ENCODE measurements at regions not wholly inside any gene's neighbourhood (a gene's known extent, or its start where the extent isn't known, plus 50 kb on each side); places are given as distances from the start of the nearest gene placed in this dataset.

GRCh38 chr2:17255071-17255470 lies 263.2 kb downstream of the RAD51AP2 start:
- TF ChIP-seq EZH2 (IDR thresholded peaks at IDR 0.05; ENCODE audit: borderline replicate concordance) = no peak
- TF ChIP-seq, protein P1, sequence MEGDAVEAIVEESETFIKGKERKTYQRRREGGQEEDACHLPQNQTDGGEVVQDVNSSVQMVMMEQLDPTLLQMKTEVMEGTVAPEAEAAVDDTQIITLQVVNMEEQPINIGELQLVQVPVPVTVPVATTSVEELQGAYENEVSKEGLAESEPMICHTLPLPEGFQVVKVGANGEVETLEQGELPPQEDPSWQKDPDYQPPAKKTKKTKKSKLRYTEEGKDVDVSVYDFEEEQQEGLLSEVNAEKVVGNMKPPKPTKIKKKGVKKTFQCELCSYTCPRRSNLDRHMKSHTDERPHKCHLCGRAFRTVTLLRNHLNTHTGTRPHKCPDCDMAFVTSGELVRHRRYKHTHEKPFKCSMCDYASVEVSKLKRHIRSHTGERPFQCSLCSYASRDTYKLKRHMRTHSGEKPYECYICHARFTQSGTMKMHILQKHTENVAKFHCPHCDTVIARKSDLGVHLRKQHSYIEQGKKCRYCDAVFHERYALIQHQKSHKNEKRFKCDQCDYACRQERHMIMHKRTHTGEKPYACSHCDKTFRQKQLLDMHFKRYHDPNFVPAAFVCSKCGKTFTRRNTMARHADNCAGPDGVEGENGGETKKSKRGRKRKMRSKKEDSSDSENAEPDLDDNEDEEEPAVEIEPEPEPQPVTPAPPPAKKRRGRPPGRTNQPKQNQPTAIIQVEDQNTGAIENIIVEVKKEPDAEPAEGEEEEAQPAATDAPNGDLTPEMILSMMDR (IDR thresholded peaks at IDR 0.05; ENCODE audit: poor library complexity) = no peak
- TF ChIP-seq EZH2phosphoT487 (IDR thresholded peaks at IDR 0.05; ENCODE audit: low read depth, severe bottlenecking, unreplicated experiment) = no peak
- Histone ChIP-seq H3K27me3 (no peaks in the 10 kb centered on the region), H3K27ac (no peak overlapping the region), H3K4me1 (ENCODE audit: insufficient read depth) (no peaks in the 10 kb centered on the region), H3K4me2 (no peak overlapping the region), H3K9me2 (replicated peaks; ENCODE audit: insufficient read depth) (no peaks in the 10 kb centered on the region), H3K79me2 (no peaks in the 10 kb centered on the region), H3K36me3 (replicated peaks; ENCODE audit: insufficient read depth, low read depth) (no peaks in the 10 kb centered on the region), H2AFZ (no peak overlapping the region), H4K20me1 (ENCODE audit: insufficient read depth, poor library complexity, severe bottlenecking) (no peaks in the 10 kb centered on the region), H3K9me3 (ENCODE audit: low read depth) (no peaks in the 10 kb centered on the region), H3K4me3 (no peak overlapping the region)
- no peak for DNase-seq (ENCODE audit: low spot score)
- WGBS (ENCODE audit: low lambda C conversion rate, missing lambda C conversion rate) = 70% methylated on average over 2 of the region's 2 CpGs

- Histone ChIP-seq H3K4me3 (no peak overlapping the region), H3K4me1 (ENCODE audit: insufficient read depth) (no peaks in the 10 kb centered on the region), H2AFZ (no peak overlapping the region), H3K79me2 (no peaks in the 10 kb centered on the region), H3K9me2 (replicated peaks; ENCODE audit: insufficient read depth) (no peaks in the 10 kb centered on the region), H3K9me3 (ENCODE audit: low read depth) (no peaks in the 10 kb centered on the region), H3K4me2 (no peak overlapping the region), H3K27ac (no peak overlapping the region), H3K36me3 (replicated peaks; ENCODE audit: insufficient read depth, low read depth) (no peaks in the 10 kb centered on the region), H3K27me3 (no peaks in the 10 kb centered on the region), H4K20me1 (ENCODE audit: insufficient read depth, poor library complexity, severe bottlenecking) (no peaks in the 10 kb centered on the region)
- TF ChIP-seq EZH2 (IDR thresholded peaks at IDR 0.05; ENCODE audit: borderline replicate concordance) (no peak), EZH2phosphoT487 (IDR thresholded peaks at IDR 0.05; ENCODE audit: low read depth, severe bottlenecking, unreplicated experiment) (no peak)
- TF ChIP-seq, protein P1 (IDR thresholded peaks at IDR 0.05; ENCODE audit: poor library complexity) = no peak
- DNase-seq (ENCODE audit: low spot score) = no peak
- 96% methylated on average over 2 of the region's 2 CpGs for WGBS (ENCODE audit: low lambda C conversion rate, missing lambda C conversion rate)
Measured at GRCh38 chr2:17254421-17254820, 263.8 kb downstream of the RAD51AP2 start.

- Histone ChIP-seq H3K4me1 (ENCODE audit: insufficient read depth) (no peaks in the 10 kb centered on the region), H3K9me3 (ENCODE audit: low read depth) (no peaks in the 10 kb centered on the region), H3K27ac (no peak overlapping the region), H3K9me2 (replicated peaks; ENCODE audit: insufficient read depth) (no peaks in the 10 kb centered on the region), H3K4me3 (no peak overlapping the region), H3K79me2 (no peaks in the 10 kb centered on the region), H3K4me2 (no peak overlapping the region), H3K36me3 (replicated peaks; ENCODE audit: insufficient read depth, low read depth) (no peaks in the 10 kb centered on the region), H4K20me1 (ENCODE audit: insufficient read depth, poor library complexity, severe bottlenecking) (no peaks in the 10 kb centered on the region), H3K27me3 (no peaks in the 10 kb centered on the region), H2AFZ (no peak overlapping the region)
- WGBS (ENCODE audit: low lambda C conversion rate, missing lambda C conversion rate) = 80% methylated on average over 4 of the region's 4 CpGs
- no peak for DNase-seq (ENCODE audit: low spot score)
- TF ChIP-seq EZH2phosphoT487 (IDR thresholded peaks at IDR 0.05; ENCODE audit: low read depth, severe bottlenecking, unreplicated experiment) (no peak), EZH2 (IDR thresholded peaks at IDR 0.05; ENCODE audit: borderline replicate concordance) (no peak)
- TF ChIP-seq, protein P1 (IDR thresholded peaks at IDR 0.05; ENCODE audit: poor library complexity) = no peak
Measured at GRCh38 chr2:17252258-17252657, 266.0 kb downstream of the RAD51AP2 start.

DNA sequence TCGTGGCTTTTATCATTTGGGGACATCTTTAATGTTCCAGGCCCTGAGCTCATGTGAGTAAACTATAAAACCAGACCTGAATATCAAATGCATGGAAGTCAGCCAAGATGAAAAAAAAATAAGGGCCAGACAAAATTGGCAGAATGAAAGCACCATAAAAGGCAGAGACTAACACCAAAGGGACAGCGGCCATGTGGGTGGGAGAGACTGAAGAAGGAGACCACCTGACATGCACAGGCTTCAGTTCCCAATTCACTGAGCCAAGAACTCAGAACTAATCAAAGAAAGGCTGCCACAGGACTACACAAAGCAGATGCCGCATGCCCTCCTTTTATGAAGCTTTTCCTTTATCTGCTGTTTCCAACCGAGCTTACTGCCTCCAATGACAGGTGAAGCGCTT lies 267.1 kb downstream of the RAD51AP2 start:
- no peaks in the 10 kb centered on the region for H3K36me3 ChIP-seq (replicated peaks; ENCODE audit: insufficient read depth, low read depth)
- H3K27ac ChIP-seq = no peak overlapping the region
- H3K9me2 ChIP-seq (replicated peaks; ENCODE audit: insufficient read depth) = no peaks in the 10 kb centered on the region
- WGBS (ENCODE audit: low lambda C conversion rate, missing lambda C conversion rate) = 80% methylated on average over 5 of the region's 5 CpGs
- no peak overlapping the region for H3K4me2 ChIP-seq
- TF ChIP-seq EZH2phosphoT487 (IDR thresholded peaks at IDR 0.05; ENCODE audit: low read depth, severe bottlenecking, unreplicated experiment) = no peak
- no peak for TF ChIP-seq EZH2 (IDR thresholded peaks at IDR 0.05; ENCODE audit: borderline replicate concordance)
- TF ChIP-seq, protein P1 (IDR thresholded peaks at IDR 0.05; ENCODE audit: poor library complexity) = no peak
- H3K4me3 ChIP-seq = no peak overlapping the region
- DNase-seq (ENCODE audit: low spot score) = no peak
- no peaks in the 10 kb centered on the region for H3K9me3 ChIP-seq (ENCODE audit: low read depth)
- H4K20me1 ChIP-seq (ENCODE audit: insufficient read depth, poor library complexity, severe bottlenecking) = no peaks in the 10 kb centered on the region
- no peak overlapping the region for H2AFZ ChIP-seq
- no peaks in the 10 kb centered on the region for H3K27me3 ChIP-seq
- H3K4me1 ChIP-seq (ENCODE audit: insufficient read depth) = no peaks in the 10 kb centered on the region
- no peaks in the 10 kb centered on the region for H3K79me2 ChIP-seq

Data from hepatocyte (in vitro differentiated cells).